ENCODE measurements at regions not wholly inside any gene's neighbourhood (a gene's known extent, or its start where the extent isn't known, plus 50 kb on each side); places are given as distances from the start of the nearest gene placed in this dataset.

- intact Hi-C loops (cut with DNase I), result no loop called here
- no peak for DNase-seq
Measured at GRCh38 chr1:165045902-165046301, 310.6 kb downstream of the LMX1A start.

- intact Hi-C loops (cut with DNase I), result no loop called here
- no peak for DNase-seq
Measured at GRCh38 chr1:165040641-165041040, 315.9 kb downstream of the LMX1A start.

DNA sequence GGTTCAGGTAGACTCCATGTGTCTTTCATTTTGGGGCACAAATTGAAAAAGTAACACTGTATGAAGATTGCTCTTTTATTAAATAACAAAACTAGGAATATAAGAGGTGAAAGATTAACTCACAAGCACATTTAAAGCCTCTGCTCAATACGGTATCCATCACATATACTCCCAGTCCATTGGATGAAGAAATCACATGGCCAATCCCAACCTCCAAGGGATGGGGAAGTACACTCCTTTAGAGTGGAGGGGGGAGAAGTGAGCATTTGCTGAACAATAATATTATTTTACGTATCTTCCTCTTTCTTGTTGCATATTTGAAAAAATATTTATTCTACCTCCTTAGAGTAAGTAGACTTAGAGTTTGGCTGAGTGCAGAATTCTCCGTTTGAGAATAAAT is 316.5 kb downstream of the LMX1A start:
- DNase-seq, result no peak
- intact Hi-C loops (cut with DNase I), result no loop called here

DNA sequence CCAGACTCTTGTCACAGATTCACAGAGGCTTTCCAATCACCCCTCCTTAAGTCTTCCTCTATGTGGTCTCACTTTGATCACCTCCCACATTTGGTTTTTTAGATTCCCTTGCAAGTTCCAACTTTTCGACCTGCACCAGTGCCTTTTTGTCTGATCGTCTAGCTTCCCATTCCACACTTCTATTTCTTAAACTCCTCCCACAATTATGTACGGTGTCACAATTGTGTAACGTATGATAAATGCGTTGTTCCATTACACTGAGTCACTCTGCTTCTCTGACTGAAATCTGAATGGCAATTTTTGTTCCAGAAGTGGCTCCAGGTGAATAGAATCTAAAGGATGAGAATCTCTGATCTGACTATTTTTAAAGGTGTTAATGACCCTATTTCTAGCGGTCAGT is 320.1 kb downstream of the LMX1A start:
- intact Hi-C loops (cut with DNase I), result no loop called here
- DNase-seq, result no peak

DNA sequence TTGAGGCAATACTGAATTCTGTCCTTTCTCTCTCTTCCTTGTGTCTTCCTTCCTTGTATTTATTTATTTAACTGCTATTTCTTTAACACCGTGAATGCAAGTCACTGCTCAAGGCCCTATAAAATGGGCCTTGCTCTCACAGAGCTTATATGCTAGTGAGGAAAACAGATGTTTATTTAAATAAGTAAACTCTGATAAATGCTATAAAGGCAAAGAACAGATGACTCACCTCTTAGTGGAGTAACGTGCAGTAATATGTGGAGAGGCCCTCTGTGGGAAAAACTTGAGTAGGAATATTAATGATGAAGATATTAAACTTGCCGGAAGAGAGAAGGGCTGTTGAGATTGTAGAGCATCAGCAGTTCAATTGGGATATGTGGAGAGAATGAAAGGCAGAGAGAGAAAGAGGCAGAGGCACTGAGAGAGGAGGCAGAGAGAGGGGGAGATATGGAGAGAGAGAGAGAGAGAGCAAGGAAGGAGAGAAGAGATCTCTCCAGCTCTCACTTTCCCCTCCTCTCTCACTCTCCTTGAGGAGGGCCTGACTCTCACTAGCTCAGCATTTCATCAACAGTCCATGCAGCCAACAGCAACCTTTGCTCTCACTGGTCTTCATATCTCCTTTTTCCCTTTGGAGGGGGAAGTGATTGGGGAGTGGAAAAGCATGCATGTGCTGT is 322.2 kb downstream of the LMX1A start:
- DNase-seq, result no peak
- intact Hi-C loops (cut with DNase I), result no loop called here

- DNase-seq, result no peak
Measured at GRCh38 chr1:165031001-165031400, 325.5 kb downstream of the LMX1A start.

DNA sequence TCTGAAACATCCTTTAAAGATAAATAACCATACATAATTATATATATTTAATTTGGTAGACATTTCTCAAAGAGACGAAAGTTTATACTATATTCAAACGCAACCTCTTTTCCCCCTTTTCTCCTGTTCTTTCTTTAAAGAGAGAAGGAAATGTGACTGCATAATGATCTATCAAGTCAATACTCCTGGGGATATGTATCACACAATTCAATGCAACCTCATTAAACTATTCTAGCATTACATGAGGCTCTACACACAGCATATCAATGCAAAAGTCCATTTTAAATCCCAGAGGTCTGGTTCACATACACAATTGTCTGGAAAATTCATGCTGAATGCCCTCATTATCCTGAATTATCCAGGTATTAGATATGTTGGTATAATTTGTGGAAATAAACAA is 330.7 kb downstream of the LMX1A start:
- intact Hi-C loops (cut with DNase I), result no loop called here
- no peak for DNase-seq

More at GRCh38 chr1:165031001-165031400, 325.5 kb downstream of the LMX1A start:
- intact Hi-C loops (cut with DNase I), result no loop called here

GRCh38 chr1:165014753-165015152 is 341.8 kb downstream of the LMX1A start:
- DNase-seq, result peak in 1 of 42 donors; percentile 5
- intact Hi-C loops (cut with DNase I), result no loop called here

DNA sequence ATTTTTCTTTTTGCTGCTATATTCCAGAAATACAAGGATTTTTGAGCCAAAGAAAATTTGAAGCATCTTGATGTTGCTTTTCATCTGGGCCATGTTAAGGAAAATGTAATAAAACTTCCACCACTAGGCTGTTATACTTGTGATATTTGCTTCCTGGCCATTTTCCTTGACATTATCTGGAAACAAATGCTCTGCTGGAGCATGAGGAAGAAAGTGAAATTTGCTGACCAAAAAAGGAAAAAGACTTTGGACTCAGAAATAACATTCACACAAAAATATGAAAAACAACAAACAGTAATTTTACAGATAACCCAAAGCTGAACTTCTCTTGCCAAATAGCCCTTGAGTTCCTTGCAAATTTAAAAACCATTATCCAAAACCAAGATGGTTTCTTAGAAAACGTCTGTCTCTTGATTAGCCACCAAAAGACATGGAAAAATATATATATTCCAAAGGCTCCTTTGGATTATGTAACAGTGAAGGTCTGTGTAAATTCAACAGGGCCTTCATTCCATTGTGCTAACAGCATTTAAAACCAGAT is 344.5 kb downstream of the LMX1A start:
- no peak for DNase-seq
- intact Hi-C loops (cut with DNase I), result no loop called here

- intact Hi-C loops (cut with DNase I), result no loop called here
- no peak for DNase-seq
Measured at GRCh38 chr1:165011186-165011585, 345.3 kb downstream of the LMX1A start.

GRCh38 chr1:165010418-165011070 is 346.0 kb downstream of the LMX1A start:
- no peak for DNase-seq
- intact Hi-C loops (cut with DNase I), result no loop called here

DNA sequence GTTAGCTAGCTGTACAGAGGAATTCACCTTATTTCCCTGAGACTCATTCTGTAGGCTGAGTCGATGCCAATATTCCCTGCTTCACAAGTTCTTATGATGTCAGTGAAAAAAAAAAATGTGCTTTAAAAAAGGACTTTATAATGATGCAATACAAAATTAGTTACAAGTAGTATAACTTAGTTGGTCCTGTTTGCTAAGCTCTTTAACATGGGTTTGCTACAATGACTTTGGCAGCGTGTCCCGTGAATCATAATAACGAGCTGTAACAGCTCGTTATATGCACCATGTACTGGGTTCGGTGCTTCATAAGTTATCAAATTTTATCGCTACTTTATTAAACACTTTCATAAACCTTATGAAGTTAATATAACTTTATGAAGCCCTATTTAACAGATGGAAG is 349.7 kb downstream of the LMX1A start:
- DNase-seq, result no peak
- intact Hi-C loops (cut with DNase I), result no loop called here

DNA sequence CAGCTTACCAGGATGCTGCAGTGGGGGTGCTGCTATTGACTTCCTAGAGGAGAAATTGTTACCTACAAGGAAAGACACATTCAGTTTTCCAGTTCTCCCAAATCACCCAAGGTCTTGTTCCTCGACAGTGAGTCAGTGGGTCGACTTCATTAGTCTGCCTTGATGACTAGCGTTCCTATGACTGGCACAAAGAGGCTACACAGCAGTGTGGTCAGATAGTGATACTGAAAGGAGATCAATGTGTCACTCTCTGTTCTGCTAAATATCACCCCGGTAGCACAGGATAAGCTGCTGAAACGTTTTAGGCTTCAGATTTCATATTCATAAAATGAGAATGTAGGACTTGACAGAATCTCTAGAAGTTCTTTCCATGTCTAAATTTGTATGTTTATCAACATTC is 357.4 kb downstream of the LMX1A start:
- DNase-seq, result no peak
- intact Hi-C loops (cut with DNase I), result no loop called here

- intact Hi-C loops (cut with DNase I), result no loop called here
- no peak for DNase-seq
Measured at GRCh38 chr1:164991763-164992314, 364.7 kb downstream of the LMX1A start.

- DNase-seq, result peak in 41 of 42 donors; percentile 14 to 86 (median 61)
- intact Hi-C loops (cut with DNase I), result no loop called here
Measured at GRCh38 chr1:164983023-164983650, 373.4 kb downstream of the LMX1A start.

DNA sequence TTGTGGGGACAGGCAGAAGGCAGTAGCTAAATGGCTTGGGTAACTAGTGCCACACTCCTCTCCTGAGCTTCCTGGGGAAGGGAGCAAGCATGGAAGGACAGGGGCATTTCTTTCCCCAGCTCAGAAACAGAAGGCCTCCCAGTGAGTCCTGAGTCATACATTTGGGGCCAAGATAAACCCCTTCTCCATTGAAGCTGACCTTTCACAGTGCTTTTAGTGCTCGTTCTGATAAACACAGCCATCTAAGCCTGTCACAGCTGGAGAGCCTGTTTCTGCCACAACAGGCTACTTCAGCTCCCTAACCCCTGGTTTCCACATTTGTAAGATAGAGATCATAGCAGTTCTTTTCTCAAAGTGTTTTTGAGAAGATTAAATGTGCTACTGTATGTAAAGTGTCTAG is 374.0 kb downstream of the LMX1A start:
- no peak for DNase-seq
- intact Hi-C loops (cut with DNase I), result no loop called here

GRCh38 chr1:164977561-164977960 is 379.0 kb downstream of the LMX1A start:
- intact Hi-C loops (cut with DNase I), result no loop called here
- no peak for DNase-seq

GRCh38 chr1:164971921-164972415 is 384.5 kb downstream of the LMX1A start:
- intact Hi-C loops (cut with DNase I), result no loop called here
- DNase-seq, result no peak

DNA sequence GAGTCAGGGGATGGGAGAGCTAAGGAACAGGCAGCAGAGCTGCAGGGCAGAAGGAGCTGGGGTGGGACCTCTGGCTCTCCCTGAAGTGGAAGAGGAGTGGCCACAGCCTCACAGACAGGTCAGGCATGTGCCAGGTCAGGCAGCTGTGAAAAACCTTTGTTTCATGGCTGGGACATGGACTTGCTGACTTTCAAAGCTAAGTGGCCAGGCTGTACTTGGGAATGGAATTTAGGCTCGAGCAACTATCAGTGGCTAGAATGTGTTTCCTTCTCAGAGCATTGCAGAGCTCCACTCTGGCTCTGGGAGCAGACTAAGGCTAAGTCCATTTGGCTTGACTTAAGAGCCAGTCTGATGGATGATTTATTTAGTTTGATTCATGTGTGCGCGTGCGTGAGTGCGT is 385.1 kb downstream of the LMX1A start:
- intact Hi-C loops (cut with DNase I), result no loop called here
- no peak for DNase-seq

- intact Hi-C loops (cut with DNase I), result no loop called here
- no peak for DNase-seq
Measured at GRCh38 chr1:164969253-164969652, 387.3 kb downstream of the LMX1A start.

Data from head of caudate nucleus (tissue), 42 donors.